NT2/D1 (cell line): ENCODE measurements at regions not wholly inside any gene's neighbourhood (a gene's known extent, or its start where the extent isn't known, plus 50 kb on each side); places are given as distances from the start of the nearest gene placed in this dataset.

Source experiments
- SUZ12 ChIP-seq: IDR thresholded peaks from 2 replicates; pipeline ENCODE4 v1.6.1; 2011; ENCODE audit not compliant: insufficient read length, insufficient read depth; ENCODE audit errors: extremely low read depth
- YY1 ChIP-seq: IDR thresholded peaks from 2 replicates; pipeline ENCODE4 v1.6.1; 2011; ENCODE audit not compliant: insufficient read length, insufficient read depth

DNA sequence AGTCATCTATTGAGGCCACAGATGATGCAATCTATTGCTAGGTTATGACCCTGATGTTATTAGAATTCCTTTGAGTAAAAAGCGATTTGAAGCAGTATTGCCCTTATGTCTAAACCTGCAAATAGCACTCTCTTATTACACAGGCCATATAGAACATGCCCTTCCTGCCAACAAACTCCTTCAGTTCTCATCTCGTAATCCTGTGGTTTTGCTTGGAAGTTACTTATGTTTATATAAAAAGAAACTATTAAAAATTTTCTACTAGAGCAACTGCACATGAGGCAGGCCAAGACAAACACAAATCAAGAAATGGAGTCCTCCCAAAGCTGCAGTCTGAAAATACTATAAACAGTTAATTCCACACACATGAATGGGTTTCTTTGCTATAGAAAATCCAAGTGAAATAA is 1200.2 kb downstream of the LRFN5 start:
- no peak for TF ChIP-seq SUZ12
- TF ChIP-seq YY1 = no peak
